ENCODE measurements at regions not wholly inside any gene's neighbourhood (a gene's known extent, or its start where the extent isn't known, plus 50 kb on each side); places are given as distances from the start of the nearest gene placed in this dataset.

- TF ChIP-seq EZH2 (IDR thresholded peaks at IDR 0.05; ENCODE audit: low read depth, unreplicated experiment) = no peak
- peak; percentile 46 to 70 for TF ChIP-seq CTCF (conservative IDR thresholded peaks at IDR 0.05; ENCODE audit: low read depth in 2 of 2)
- TF ChIP-seq EZH2phosphoT487 (IDR thresholded peaks at IDR 0.05; ENCODE audit: unreplicated experiment) = no peak
These were observed 120.3 kb upstream of the FOXK1 start for GRCh38 chr7:4561795-4562194.
